Gastrocnemius medialis (tissue), 4 donors: ENCODE measurements at regions not wholly inside any gene's neighbourhood (a gene's known extent, or its start where the extent isn't known, plus 50 kb on each side); places are given as distances from the start of the nearest gene placed in this dataset.

ENCODE experiments used
- ATAC-seq, 2 donors: fragments of 150-250 bp; one replicate each; pipeline ENCODE4 v1.9.1; 2016
- DNase-seq, 2 donors: peaks; one replicate each; pipeline ENCODE4 v3.0.0-alpha.2; 2019
- H3K27ac ChIP-seq, 4 donors: fragments of 200-600 bp; sonication (generic); 1 replicate in 1 of 4; 2 replicates in 3 of 4; pipeline ENCODE4 v1.5.1; 2016 to 2018; ENCODE audit warnings: mild to moderate bottlenecking in 2 of 4, moderate library complexity in 1 of 4
- H3K27me3 ChIP-seq, 3 donors: fragments of 200-600 bp; sonication (generic) in 2 of 3; 1 replicate in 1 of 3; 2 replicates in 2 of 3; pipeline versions ENCODE4 v1.5.1 to v1.6.0; 2016 to 2019; ENCODE audit warnings: mild to moderate bottlenecking in 1 of 3, moderate library complexity in 1 of 3
- H3K36me3 ChIP-seq, 2 donors: fragments of 200-600 bp; sonication (generic) in 1 of 2; one replicate each; pipeline ENCODE4 v1.5.1; 2017 to 2018
- H3K4me1 ChIP-seq, 2 donors: fragments of 200-600 bp; sonication (generic) in 1 of 2; one replicate each; pipeline ENCODE4 v1.5.1; 2016 to 2017; ENCODE audit warnings: mild to moderate bottlenecking in 2 of 2
- H3K4me3 ChIP-seq, 4 donors: fragments of 200-600 bp; sonication (generic) in 3 of 4; 1 replicate in 1 of 4; 2 replicates in 3 of 4; pipeline ENCODE4 v1.5.1; 2016 to 2019; ENCODE audit warnings: mild to moderate bottlenecking in 2 of 4
- H3K9me3 ChIP-seq, 3 donors: fragments of 200-600 bp; sonication (generic) in 2 of 3; 1 replicate in 1 of 3; 2 replicates in 2 of 3; pipeline ENCODE4 v1.5.1; 2016 to 2019
- CTCF ChIP-seq, 5 experiments: fragments of 450-650 bp in 3 of 5; fragments of 200-600 bp in 2 of 5; sonication (generic) in 2 of 5; IDR thresholded peaks in 4 of 5; conservative IDR thresholded peaks in 1 of 5; 1 replicate in 4 of 5; 2 replicates in 1 of 5; pipeline ENCODE4 v1.5.1; 2016 to 2019; ENCODE audit warnings: antibody characterized with exemption in 5 of 5, mild to moderate bottlenecking in 3 of 5, moderate library complexity in 3 of 5
- POLR2A ChIP-seq, 2 donors: fragments of 450-650 bp; IDR thresholded peaks; one replicate each; pipeline ENCODE4 v1.6.1; 2017; ENCODE audit warnings: antibody characterized with exemption in 2 of 2, mild to moderate bottlenecking in 2 of 2, moderate library complexity in 2 of 2
- in situ Hi-C, 4 donors: fragments of 200-750 bp; cut with MboI; loops; one replicate each; pipeline versions ENCODE4 v1.15.0 to v1.8.0; 2017; ENCODE audit warnings: low sequenced_read_pairs in 4 of 4
- intact Hi-C: fragments of 100-400 bp; cut with DNase I; formaldehyde crosslinking; loops from one replicate; pipeline ENCODE4 v1.15.1; 2023; ENCODE audit warnings: low total_unique reads

- H3K4me3 ChIP-seq, result no peak overlapping the region
- TF ChIP-seq POLR2A (IDR thresholded peaks at IDR 0.05) (no peak), CTCF (IDR thresholded peaks at IDR 0.05 in 4 of 5, conservative IDR thresholded peaks at IDR 0.05 in 1 of 5) (no peak)
- no peaks in the 10 kb centered on the region for H3K9me3 ChIP-seq
- DNase-seq (no peak), ATAC-seq (no peak)
- H3K27ac ChIP-seq, result peak overlapping the region in 1 of 4 donors; percentile 52
- no peaks in the 10 kb centered on the region for H3K27me3 ChIP-seq
- intact Hi-C loops, result loop anchor here (10.0 kb wide), 1 partner anchor 1301 kb away; no protein-coding TSS in a partner anchor
- H3K36me3 ChIP-seq, result no peaks in the 10 kb centered on the region
- in situ Hi-C loops, result no loop called here
- peaks cover 11 to 15% of the 10 kb centered on the region in 2 donors for H3K4me1 ChIP-seq
Observed at GRCh38 chr16:55265926-55266325, 58.1 kb upstream of the IRX6 start.

- peak overlapping the region in 3 of 4 donors; percentile 18 to 70 (median 69) for H3K27ac ChIP-seq
- in situ Hi-C loops, result no loop called here
Observed at GRCh38 chr16:55271945-55272513, 52.0 kb upstream of the IRX6 start.

GRCh38 chr16:55272744-55273143, 51.3 kb upstream of the IRX6 start:
- Histone ChIP-seq H3K27ac (peak overlapping the region in 3 of 4 donors; percentile 18 to 70 (median 69)), H3K4me3 (no peak overlapping the region), H3K4me1 (peaks cover 7 to 12% of the 10 kb centered on the region in 2 donors), H3K9me3 (no peaks in the 10 kb centered on the region), H3K27me3 (no peaks in the 10 kb centered on the region), H3K36me3 (no peaks in the 10 kb centered on the region)
- TF ChIP-seq CTCF (IDR thresholded peaks at IDR 0.05 in 4 of 5, conservative IDR thresholded peaks at IDR 0.05 in 1 of 5) (no peak), POLR2A (IDR thresholded peaks at IDR 0.05) (no peak)
- ATAC-seq (peak in 1 of 2 donors; percentile 38), DNase-seq (no peak)
- in situ Hi-C loops, result no loop called here
- intact Hi-C loops, result loop anchor here (1.0 to 5.0 kb wide), 2 partner anchors 25 to 115 kb away; no protein-coding TSS in a partner anchor

More at GRCh38 chr16:55271945-55272513, 52.0 kb upstream of the IRX6 start:
- H3K4me1 ChIP-seq, result peaks cover 7 to 12% of the 10 kb centered on the region in 2 donors
- intact Hi-C loops, result loop anchor here (1.0 to 5.0 kb wide), 2 partner anchors 25 to 115 kb away; no protein-coding TSS in a partner anchor
- no peaks in the 10 kb centered on the region for H3K27me3 ChIP-seq
- peak; percentile 93 to 96 for ATAC-seq
- DNase-seq, result peak; percentile 25 to 65
- H3K4me3 ChIP-seq, result no peak overlapping the region
- TF ChIP-seq CTCF (IDR thresholded peaks at IDR 0.05 in 4 of 5, conservative IDR thresholded peaks at IDR 0.05 in 1 of 5), result no peak
- peak; percentile 24 to 62 for TF ChIP-seq POLR2A (IDR thresholded peaks at IDR 0.05)
- no peaks in the 10 kb centered on the region for H3K9me3 ChIP-seq
- H3K36me3 ChIP-seq, result no peaks in the 10 kb centered on the region

- intact Hi-C loops, result loop anchor here (5.0 kb wide), 1 partner anchor 114 kb away; no protein-coding TSS in a partner anchor
- Histone ChIP-seq H3K4me3 (no peak overlapping the region), H3K9me3 (no peaks in the 10 kb centered on the region), H3K4me1 (peaks cover 7 to 12% of the 10 kb centered on the region in 2 donors), H3K27ac (peak overlapping the region in 2 of 4 donors; percentile 69 to 70), H3K36me3 (no peaks in the 10 kb centered on the region), H3K27me3 (no peaks in the 10 kb centered on the region)
- ATAC-seq, result no peak
- DNase-seq, result no peak
- in situ Hi-C loops, result no loop called here
- no peak for TF ChIP-seq CTCF (IDR thresholded peaks at IDR 0.05 in 4 of 5, conservative IDR thresholded peaks at IDR 0.05 in 1 of 5)
- TF ChIP-seq POLR2A (IDR thresholded peaks at IDR 0.05), result no peak
Observed at GRCh38 chr16:55273356-55273755, 50.6 kb upstream of the IRX6 start.
